Lower leg skin (tissue), 4 donors: ENCODE measurements at regions not wholly inside any gene's neighbourhood (a gene's known extent, or its start where the extent isn't known, plus 50 kb on each side); places are given as distances from the start of the nearest gene placed in this dataset.

ENCODE experiments used
- DNase-seq, 2 donors: peaks; one replicate each; pipeline ENCODE4 v3.0.0-alpha.2; 2019; ENCODE audit warnings: low spot score in 2 of 2
- H3K4me3 ChIP-seq: fragments of 200-600 bp; sonication (generic); 2 replicates; pipeline ENCODE4 v1.5.1; 2017; ENCODE audit warnings: mild to moderate bottlenecking, low read depth; ENCODE audit not compliant: poor library complexity, severe bottlenecking
- CTCF ChIP-seq, 3 donors: fragments of 450-650 bp; IDR thresholded peaks; one replicate each; pipeline ENCODE4 v1.5.1; 2016; ENCODE audit warnings: antibody characterized with exemption in 3 of 3, mild to moderate bottlenecking in 3 of 3, moderate library complexity in 2 of 3
- POLR2A ChIP-seq, 2 donors: fragments of 450-650 bp; IDR thresholded peaks; one replicate each; pipeline ENCODE4 v1.6.1; 2016 to 2017; ENCODE audit warnings: antibody characterized with exemption in 2 of 2, mild to moderate bottlenecking in 1 of 2, moderate library complexity in 1 of 2
- WGBS, 2 donors: methylation state at CpG; one replicate each; pipeline ENCODE4 v1.1.5; 2018; 5-methylcytosine and 5-hydroxymethylcytosine counted together
- intact Hi-C: fragments of 100-400 bp; cut with DNase I; formaldehyde crosslinking; loops from one replicate; pipeline ENCODE4 v1.15.0; 2023; ENCODE audit warnings: low total_unique reads

GRCh38 chr12:39227218-39227617 is 215.7 kb downstream of the KIF21A start:
- H3K4me3 ChIP-seq: no peak overlapping the region
- intact Hi-C loops: no loop called here
- TF ChIP-seq CTCF (IDR thresholded peaks at IDR 0.05): no peak
- no peak for TF ChIP-seq POLR2A (IDR thresholded peaks at IDR 0.05)
- WGBS, 2 donors: 19 to 23% methylated on average over 2 of the region's 2 CpGs
- DNase-seq: no peak

GRCh38 chr12:39224971-39225370 is 217.9 kb downstream of the KIF21A start:
- DNase-seq: no peak
- intact Hi-C loops: no loop called here
- no peak overlapping the region for H3K4me3 ChIP-seq
- TF ChIP-seq POLR2A (IDR thresholded peaks at IDR 0.05): no peak
- no peak for TF ChIP-seq CTCF (IDR thresholded peaks at IDR 0.05)

GRCh38 chr12:39205969-39206368 is 237.0 kb downstream of the KIF21A start:
- 48 to 69% methylated on average over 4 of the region's 4 CpGs for WGBS, 2 donors
- intact Hi-C loops: no loop called here
- no peak for DNase-seq

GRCh38 chr12:39199351-39199750 is 243.6 kb downstream of the KIF21A start:
- TF ChIP-seq CTCF (IDR thresholded peaks at IDR 0.05) (no peak), POLR2A (IDR thresholded peaks at IDR 0.05) (no peak)
- H3K4me3 ChIP-seq: no peak overlapping the region
- WGBS, 2 donors: 13 to 41% methylated on average over 4 of the region's 4 CpGs
- intact Hi-C loops: no loop called here
- DNase-seq: no peak

More at GRCh38 chr12:39205969-39206368, 237.0 kb downstream of the KIF21A start:
- TF ChIP-seq CTCF (IDR thresholded peaks at IDR 0.05): no peak
- TF ChIP-seq POLR2A (IDR thresholded peaks at IDR 0.05): no peak
- no peak overlapping the region for H3K4me3 ChIP-seq

GRCh38 chr12:39188689-39189088 is 254.2 kb downstream of the KIF21A start:
- H3K4me3 ChIP-seq: no peak overlapping the region
- WGBS, 2 donors: 94 to 96% methylated on average over 5 of the region's 5 CpGs
- no peak for DNase-seq
- TF ChIP-seq POLR2A (IDR thresholded peaks at IDR 0.05) (no peak), CTCF (IDR thresholded peaks at IDR 0.05) (no peak)
- intact Hi-C loops: no loop called here

- TF ChIP-seq POLR2A (IDR thresholded peaks at IDR 0.05): no peak
- TF ChIP-seq CTCF (IDR thresholded peaks at IDR 0.05): no peak
- intact Hi-C loops: no loop called here
- 91 to 92% methylated on average over 11 of the region's 11 CpGs for WGBS, 2 donors
- H3K4me3 ChIP-seq: no peak overlapping the region
- DNase-seq: no peak
These were observed 256.2 kb downstream of the KIF21A start for GRCh38 chr12:39186744-39187143.
